HepG2 (cell line): ENCODE measurements at regions not wholly inside any gene's neighbourhood (a gene's known extent, or its start where the extent isn't known, plus 50 kb on each side); places are given as distances from the start of the nearest gene placed in this dataset.

ENCODE experiments used
- CREB1 ChIP-seq, 2 experiments: fragments of 450-650 bp in 1 of 2; IDR thresholded peaks; 2 replicates each; pipeline ENCODE4 v1.6.1; 2016 to 2017; ENCODE audit warnings: control low read depth in 1 of 2, mild to moderate bottlenecking in 1 of 2, missing compliant biosample characterization in 1 of 2, missing genetic modification characterization in 1 of 2
- ZNF563 ChIP-seq: sonication (generic); formaldehyde crosslinking; IDR thresholded peaks from 2 replicates; pipeline ENCODE4 v1.8.0; 2022; ENCODE audit warnings: mild to moderate bottlenecking, moderate library complexity, missing genetic modification reagents
- TF ChIP-seq, protein P1 (sequence below): sonication (generic); formaldehyde crosslinking; IDR thresholded peaks from 2 replicates; pipeline ENCODE4 v1.5.0; 2020; ENCODE audit warnings: mild to moderate bottlenecking, missing genetic modification reagents, moderate library complexity
- TF ChIP-seq, protein P2 (sequence below), 2 experiments: IDR thresholded peaks; 2 replicates each; pipeline ENCODE4 v1.6.1; 2011 to 2012; ENCODE audit warnings: low read length in 2 of 2, borderline replicate concordance in 1 of 2, low read depth in 1 of 2, mild to moderate bottlenecking in 1 of 2, moderate library complexity in 1 of 2

- TF ChIP-seq, protein P1, sequence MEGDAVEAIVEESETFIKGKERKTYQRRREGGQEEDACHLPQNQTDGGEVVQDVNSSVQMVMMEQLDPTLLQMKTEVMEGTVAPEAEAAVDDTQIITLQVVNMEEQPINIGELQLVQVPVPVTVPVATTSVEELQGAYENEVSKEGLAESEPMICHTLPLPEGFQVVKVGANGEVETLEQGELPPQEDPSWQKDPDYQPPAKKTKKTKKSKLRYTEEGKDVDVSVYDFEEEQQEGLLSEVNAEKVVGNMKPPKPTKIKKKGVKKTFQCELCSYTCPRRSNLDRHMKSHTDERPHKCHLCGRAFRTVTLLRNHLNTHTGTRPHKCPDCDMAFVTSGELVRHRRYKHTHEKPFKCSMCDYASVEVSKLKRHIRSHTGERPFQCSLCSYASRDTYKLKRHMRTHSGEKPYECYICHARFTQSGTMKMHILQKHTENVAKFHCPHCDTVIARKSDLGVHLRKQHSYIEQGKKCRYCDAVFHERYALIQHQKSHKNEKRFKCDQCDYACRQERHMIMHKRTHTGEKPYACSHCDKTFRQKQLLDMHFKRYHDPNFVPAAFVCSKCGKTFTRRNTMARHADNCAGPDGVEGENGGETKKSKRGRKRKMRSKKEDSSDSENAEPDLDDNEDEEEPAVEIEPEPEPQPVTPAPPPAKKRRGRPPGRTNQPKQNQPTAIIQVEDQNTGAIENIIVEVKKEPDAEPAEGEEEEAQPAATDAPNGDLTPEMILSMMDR, result no peak
- TF ChIP-seq, protein P2, sequence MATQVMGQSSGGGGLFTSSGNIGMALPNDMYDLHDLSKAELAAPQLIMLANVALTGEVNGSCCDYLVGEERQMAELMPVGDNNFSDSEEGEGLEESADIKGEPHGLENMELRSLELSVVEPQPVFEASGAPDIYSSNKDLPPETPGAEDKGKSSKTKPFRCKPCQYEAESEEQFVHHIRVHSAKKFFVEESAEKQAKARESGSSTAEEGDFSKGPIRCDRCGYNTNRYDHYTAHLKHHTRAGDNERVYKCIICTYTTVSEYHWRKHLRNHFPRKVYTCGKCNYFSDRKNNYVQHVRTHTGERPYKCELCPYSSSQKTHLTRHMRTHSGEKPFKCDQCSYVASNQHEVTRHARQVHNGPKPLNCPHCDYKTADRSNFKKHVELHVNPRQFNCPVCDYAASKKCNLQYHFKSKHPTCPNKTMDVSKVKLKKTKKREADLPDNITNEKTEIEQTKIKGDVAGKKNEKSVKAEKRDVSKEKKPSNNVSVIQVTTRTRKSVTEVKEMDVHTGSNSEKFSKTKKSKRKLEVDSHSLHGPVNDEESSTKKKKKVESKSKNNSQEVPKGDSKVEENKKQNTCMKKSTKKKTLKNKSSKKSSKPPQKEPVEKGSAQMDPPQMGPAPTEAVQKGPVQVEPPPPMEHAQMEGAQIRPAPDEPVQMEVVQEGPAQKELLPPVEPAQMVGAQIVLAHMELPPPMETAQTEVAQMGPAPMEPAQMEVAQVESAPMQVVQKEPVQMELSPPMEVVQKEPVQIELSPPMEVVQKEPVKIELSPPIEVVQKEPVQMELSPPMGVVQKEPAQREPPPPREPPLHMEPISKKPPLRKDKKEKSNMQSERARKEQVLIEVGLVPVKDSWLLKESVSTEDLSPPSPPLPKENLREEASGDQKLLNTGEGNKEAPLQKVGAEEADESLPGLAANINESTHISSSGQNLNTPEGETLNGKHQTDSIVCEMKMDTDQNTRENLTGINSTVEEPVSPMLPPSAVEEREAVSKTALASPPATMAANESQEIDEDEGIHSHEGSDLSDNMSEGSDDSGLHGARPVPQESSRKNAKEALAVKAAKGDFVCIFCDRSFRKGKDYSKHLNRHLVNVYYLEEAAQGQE (IDR thresholded peaks at IDR 0.05; ENCODE audit: borderline replicate concordance in 1 of 2, low read depth in 1 of 2, low read length in 2 of 2), result no peak
- TF ChIP-seq CREB1 (IDR thresholded peaks at IDR 0.05), result no peak
- TF ChIP-seq CREB1 (CRISPR knock-in tag; IDR thresholded peaks at IDR 0.05), result no peak
- no peak for TF ChIP-seq ZNF563 (CRISPR knock-in tag)
These were observed 58.3 kb downstream of the MAFB start for GRCh38 chr20:40630713-40631112.
